ENCODE measurements at regions not wholly inside any gene's neighbourhood (a gene's known extent, or its start where the extent isn't known, plus 50 kb on each side); places are given as distances from the start of the nearest gene placed in this dataset.

DNA sequence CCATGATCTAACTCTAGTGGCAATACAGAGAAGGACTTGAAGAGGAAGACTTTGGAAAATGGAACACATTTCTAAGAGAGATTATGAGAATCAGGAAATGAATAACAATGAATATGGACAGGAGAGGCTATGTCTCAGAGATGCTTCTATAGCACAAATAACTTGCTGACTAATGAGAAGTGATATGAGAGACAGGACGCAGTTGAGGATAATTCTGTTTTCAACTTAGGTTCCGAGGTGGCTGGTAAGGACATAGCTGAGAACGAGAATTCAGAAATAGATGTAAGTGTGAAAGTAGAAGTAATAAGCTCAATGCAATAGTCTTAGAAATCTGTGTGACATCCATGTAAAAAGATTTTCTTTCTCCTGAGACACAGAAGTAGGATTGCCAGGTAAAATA is 358.1 kb upstream of the GRAMD2B start:
- H3K9me3 ChIP-seq, result no peaks in the 10 kb centered on the region
- H3K4me1 ChIP-seq, result no peaks in the 10 kb centered on the region
- H3K4me3 ChIP-seq, result no peak overlapping the region
- in situ Hi-C loops (cut with MboI; ENCODE audit: low pct_ligation_motif_present in 1 of 4, low pct_unique_long_range_greater_than_20kb in 1 of 4, low sequenced_read_pairs in 3 of 4) (no loop called here), intact Hi-C loops (cut with DNase I; ENCODE audit: low total_unique reads) (no loop called here)
- DNase-seq, result no peak
- H3K27me3 ChIP-seq, result no peaks in the 10 kb centered on the region
- H3K36me3 ChIP-seq, result no peaks in the 10 kb centered on the region
- no peak for TF ChIP-seq POLR2A (IDR thresholded peaks at IDR 0.05)
- TF ChIP-seq EP300 (IDR thresholded peaks at IDR 0.05; ENCODE audit: low read depth), result no peak
- TF ChIP-seq, protein P1, sequence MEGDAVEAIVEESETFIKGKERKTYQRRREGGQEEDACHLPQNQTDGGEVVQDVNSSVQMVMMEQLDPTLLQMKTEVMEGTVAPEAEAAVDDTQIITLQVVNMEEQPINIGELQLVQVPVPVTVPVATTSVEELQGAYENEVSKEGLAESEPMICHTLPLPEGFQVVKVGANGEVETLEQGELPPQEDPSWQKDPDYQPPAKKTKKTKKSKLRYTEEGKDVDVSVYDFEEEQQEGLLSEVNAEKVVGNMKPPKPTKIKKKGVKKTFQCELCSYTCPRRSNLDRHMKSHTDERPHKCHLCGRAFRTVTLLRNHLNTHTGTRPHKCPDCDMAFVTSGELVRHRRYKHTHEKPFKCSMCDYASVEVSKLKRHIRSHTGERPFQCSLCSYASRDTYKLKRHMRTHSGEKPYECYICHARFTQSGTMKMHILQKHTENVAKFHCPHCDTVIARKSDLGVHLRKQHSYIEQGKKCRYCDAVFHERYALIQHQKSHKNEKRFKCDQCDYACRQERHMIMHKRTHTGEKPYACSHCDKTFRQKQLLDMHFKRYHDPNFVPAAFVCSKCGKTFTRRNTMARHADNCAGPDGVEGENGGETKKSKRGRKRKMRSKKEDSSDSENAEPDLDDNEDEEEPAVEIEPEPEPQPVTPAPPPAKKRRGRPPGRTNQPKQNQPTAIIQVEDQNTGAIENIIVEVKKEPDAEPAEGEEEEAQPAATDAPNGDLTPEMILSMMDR (IDR thresholded peaks at IDR 0.05), result no peak
- TF ChIP-seq POLR2AphosphoS5 (IDR thresholded peaks at IDR 0.05), result no peak
- no peak overlapping the region for H3K27ac ChIP-seq
- 87 to 95% methylated on average over 3 of the region's 3 CpGs for WGBS, 2 donors (ENCODE audit: low coverage in 1 of 2)

DNA sequence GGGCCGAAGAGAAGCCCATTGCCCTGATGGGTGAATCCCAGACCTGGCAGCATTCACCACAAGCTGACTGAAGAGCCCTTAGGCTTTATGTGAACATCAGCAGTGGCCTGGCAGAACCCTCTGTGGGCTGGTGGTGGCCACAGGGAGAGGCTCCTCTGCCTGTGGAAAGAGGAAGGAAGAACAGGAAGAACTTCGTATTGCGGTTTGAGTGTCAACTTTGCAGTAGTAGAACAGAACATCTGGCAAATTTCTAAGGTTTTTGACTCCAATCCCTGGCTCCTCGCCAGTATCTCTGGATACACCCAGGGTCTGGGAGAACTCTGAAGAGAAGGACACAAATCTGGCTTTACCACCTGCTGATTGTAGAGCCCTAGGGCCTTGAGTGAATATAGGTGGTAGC is 356.4 kb upstream of the GRAMD2B start:
- intact Hi-C loops (cut with DNase I; ENCODE audit: low total_unique reads) (no loop called here), in situ Hi-C loops (cut with MboI; ENCODE audit: low pct_ligation_motif_present in 1 of 4, low pct_unique_long_range_greater_than_20kb in 1 of 4, low sequenced_read_pairs in 3 of 4) (no loop called here)
- H3K27ac ChIP-seq, result no peak overlapping the region
- no peaks in the 10 kb centered on the region for H3K9me3 ChIP-seq
- no peaks in the 10 kb centered on the region for H3K36me3 ChIP-seq
- H3K4me3 ChIP-seq, result no peak overlapping the region
- no peak for DNase-seq
- H3K27me3 ChIP-seq, result no peaks in the 10 kb centered on the region
- 66 to 73% methylated on average over 3 to 4 of the region's 4 CpGs for WGBS, 2 donors (ENCODE audit: low coverage in 1 of 2)
- no peak for TF ChIP-seq EP300 (IDR thresholded peaks at IDR 0.05; ENCODE audit: low read depth)
- TF ChIP-seq POLR2A (IDR thresholded peaks at IDR 0.05), result no peak
- no peak for TF ChIP-seq POLR2AphosphoS5 (IDR thresholded peaks at IDR 0.05)
- TF ChIP-seq, protein P1 (IDR thresholded peaks at IDR 0.05), result no peak
- H3K4me1 ChIP-seq, result no peaks in the 10 kb centered on the region

DNA sequence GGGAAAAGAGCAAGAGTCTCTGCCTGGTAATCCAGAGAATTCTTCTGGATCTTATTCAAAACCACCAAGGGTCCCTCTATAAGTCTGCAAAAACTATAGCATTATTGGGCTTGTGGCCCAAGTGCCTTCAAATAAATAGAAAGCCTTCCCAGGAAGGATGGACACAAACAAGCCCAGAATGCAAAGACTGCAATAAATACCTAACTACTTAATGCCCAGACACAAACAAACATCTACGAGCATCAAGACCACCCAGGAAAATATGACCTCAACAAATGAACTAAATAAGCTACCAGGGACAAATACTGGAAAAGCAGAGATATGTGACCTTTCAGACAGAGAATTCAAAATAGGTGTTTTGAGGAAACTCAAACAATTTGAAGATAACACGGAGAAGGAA is 355.8 kb upstream of the GRAMD2B start:
- no peak for DNase-seq
- TF ChIP-seq EP300 (IDR thresholded peaks at IDR 0.05; ENCODE audit: low read depth) (no peak), POLR2A (IDR thresholded peaks at IDR 0.05) (no peak), POLR2AphosphoS5 (IDR thresholded peaks at IDR 0.05) (no peak)
- TF ChIP-seq, protein P1 (IDR thresholded peaks at IDR 0.05), result no peak
- intact Hi-C loops (cut with DNase I; ENCODE audit: low total_unique reads), result no loop called here
- no peaks in the 10 kb centered on the region for H3K4me1 ChIP-seq
- in situ Hi-C loops (cut with MboI; ENCODE audit: low pct_ligation_motif_present in 1 of 4, low pct_unique_long_range_greater_than_20kb in 1 of 4, low sequenced_read_pairs in 3 of 4), result no loop called here
- no peaks in the 10 kb centered on the region for H3K27me3 ChIP-seq
- WGBS, 2 donors (ENCODE audit: low coverage in 1 of 2), result 84% methylated on average over 2 of the region's 2 CpGs
- no peaks in the 10 kb centered on the region for H3K9me3 ChIP-seq
- H3K36me3 ChIP-seq, result no peaks in the 10 kb centered on the region
- no peak overlapping the region for H3K27ac ChIP-seq
- no peak overlapping the region for H3K4me3 ChIP-seq

DNA sequence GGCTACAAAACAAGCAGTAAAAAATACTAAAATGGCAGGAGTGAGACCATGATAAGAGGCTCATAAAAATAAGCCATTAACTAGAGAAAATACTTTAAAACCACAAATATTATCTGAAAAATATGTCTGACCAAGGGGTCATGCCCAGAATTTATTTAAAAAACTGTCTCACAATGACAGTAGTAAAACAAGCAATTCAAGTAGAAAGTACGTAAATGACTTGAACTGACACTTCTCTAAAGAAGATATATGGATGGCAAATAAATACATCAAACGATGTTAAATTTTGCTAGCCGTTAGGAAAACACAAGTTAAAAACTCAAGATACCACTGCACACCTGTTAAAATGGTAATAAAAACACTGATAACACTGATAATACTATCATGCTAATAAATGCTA is 353.9 kb upstream of the GRAMD2B start:
- in situ Hi-C loops (cut with MboI; ENCODE audit: low pct_ligation_motif_present in 1 of 4, low pct_unique_long_range_greater_than_20kb in 1 of 4, low sequenced_read_pairs in 3 of 4) (no loop called here), intact Hi-C loops (cut with DNase I; ENCODE audit: low total_unique reads) (no loop called here)

More for the DNA sequence above, 353.9 kb upstream of the GRAMD2B start:
- Histone ChIP-seq H3K27ac (no peak overlapping the region), H3K27me3 (no peaks in the 10 kb centered on the region), H3K36me3 (no peaks in the 10 kb centered on the region), H3K4me1 (no peaks in the 10 kb centered on the region), H3K9me3 (peaks cover 0 to 3% of the 10 kb centered on the region in 2 donors), H3K4me3 (no peak overlapping the region)
- no peak for DNase-seq
- no peak for TF ChIP-seq POLR2AphosphoS5 (IDR thresholded peaks at IDR 0.05)
- TF ChIP-seq, protein P1 (IDR thresholded peaks at IDR 0.05), result no peak
- TF ChIP-seq POLR2A (IDR thresholded peaks at IDR 0.05), result no peak
- TF ChIP-seq EP300 (IDR thresholded peaks at IDR 0.05; ENCODE audit: low read depth), result no peak
- WGBS, 2 donors (ENCODE audit: low coverage in 1 of 2), result 60 to 63% methylated on average over 3 of the region's 3 CpGs
